GM12892 (cell line): ENCODE measurements at regions not wholly inside any gene's neighbourhood (a gene's known extent, or its start where the extent isn't known, plus 50 kb on each side); places are given as distances from the start of the nearest gene placed in this dataset.

Experiments
- POLR2A ChIP-seq: IDR thresholded peaks from 2 replicates; pipeline ENCODE4 v1.6.1; 2011; ENCODE audit warnings: low read depth, low read length, control low read depth
- POLR2AphosphoS5 ChIP-seq: IDR thresholded peaks from 2 replicates; pipeline ENCODE4 v1.6.1; 2011; ENCODE audit warnings: low read depth, low read length, control low read depth

DNA sequence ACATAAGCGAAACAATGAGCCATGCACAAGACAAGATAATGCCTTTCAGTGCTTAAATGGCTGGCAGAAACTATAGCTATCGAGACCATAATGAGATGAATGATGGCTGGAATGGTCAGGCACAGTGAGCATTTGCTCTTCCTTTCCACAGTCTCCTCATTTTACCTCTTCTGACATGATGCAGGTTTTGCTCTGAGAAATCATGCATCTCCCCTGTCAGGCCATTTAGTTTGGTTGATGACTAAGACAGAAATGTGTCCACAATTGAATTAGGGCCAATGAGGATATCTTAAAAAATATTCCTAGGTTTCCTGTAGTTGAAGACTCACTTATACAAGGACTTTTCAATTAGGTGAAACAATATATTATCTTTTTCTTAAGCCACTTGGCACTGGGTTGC lies 475.1 kb downstream of the TMEM232 start:
- TF ChIP-seq POLR2A (no peak), POLR2AphosphoS5 (no peak)
